ENCODE measurements at regions not wholly inside any gene's neighbourhood (a gene's known extent, or its start where the extent isn't known, plus 50 kb on each side); places are given as distances from the start of the nearest gene placed in this dataset.

DNA sequence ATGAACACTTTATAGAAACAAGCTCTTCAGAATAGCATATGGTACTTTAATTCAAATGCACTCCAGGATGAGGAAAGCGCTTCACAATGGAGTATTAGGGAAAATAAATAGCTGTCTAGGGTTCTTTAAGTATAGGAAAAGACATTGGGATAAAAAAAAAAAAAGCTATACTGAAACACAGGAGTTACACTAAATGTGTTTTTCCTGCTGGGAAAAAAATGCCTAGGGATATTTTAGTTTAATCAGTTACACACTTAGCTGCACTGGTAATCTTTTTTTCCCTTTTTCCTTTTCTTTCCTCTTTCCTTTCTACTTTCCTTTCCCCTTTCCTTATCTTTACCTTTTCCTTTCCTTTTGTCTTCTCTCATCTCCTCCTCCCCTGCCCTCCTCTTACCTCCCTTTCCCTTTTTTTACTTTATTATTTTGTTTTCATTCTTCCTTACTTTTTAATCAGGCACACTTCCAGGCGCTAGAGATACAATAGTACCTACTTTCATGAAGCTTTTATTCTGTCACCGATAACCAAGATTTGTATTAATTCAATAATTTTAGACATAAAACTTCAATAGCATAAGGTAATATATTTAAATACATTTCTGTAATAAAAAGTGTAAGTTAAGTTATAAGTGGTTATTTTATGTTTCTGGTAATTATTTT is 758.7 kb downstream of the CDH18 start:
- Histone ChIP-seq H3K27ac (ENCODE audit: control insufficient read depth, insufficient read depth, low read length) (no peak overlapping the region), H3K36me3 (ENCODE audit: control insufficient read depth in 2 of 2, extremely low read depth in 1 of 2, insufficient read depth in 2 of 2, low read length in 2 of 2) (no peaks in the 10 kb centered on the region), H3K9me1 (ENCODE audit: control insufficient read depth, extremely low read depth, insufficient read depth, low read length) (no peaks in the 10 kb centered on the region), H3K79me2 (ENCODE audit: control insufficient read depth, insufficient read depth, low read length) (no peaks in the 10 kb centered on the region), H3K4me1 (ENCODE audit: control insufficient read depth, extremely low read depth, insufficient read depth, low read length) (no peaks in the 10 kb centered on the region), H3K9ac (ENCODE audit: control insufficient read depth, extremely low read depth, insufficient read depth, low read length) (no peak overlapping the region), H4K20me1 (ENCODE audit: control insufficient read depth, extremely low read depth, insufficient read depth, low read length) (no peaks in the 10 kb centered on the region), H3K4me3 (ENCODE audit: control insufficient read depth in 2 of 3, extremely low read depth in 1 of 3, insufficient read depth in 2 of 3, low read depth in 1 of 3, low read length in 3 of 3) (no peak overlapping the region), H3K4me2 (ENCODE audit: control insufficient read depth, extremely low read depth, insufficient read depth, low read depth, low read length) (no peak overlapping the region), H2AFZ (ENCODE audit: control insufficient read depth, low read length) (no peak overlapping the region), H3K9me3 (ENCODE audit: control insufficient read depth, low read depth, low read length) (no peaks in the 10 kb centered on the region), H3K27me3 (ENCODE audit: control insufficient read depth, extremely low read depth, insufficient read depth, low read length) (no peaks in the 10 kb centered on the region)
- dilution Hi-C loops (cut with MboI; ENCODE audit: extremely low pct_ligation_motif_present, low sequenced_read_pairs): no loop called here
- TF ChIP-seq, protein P1, sequence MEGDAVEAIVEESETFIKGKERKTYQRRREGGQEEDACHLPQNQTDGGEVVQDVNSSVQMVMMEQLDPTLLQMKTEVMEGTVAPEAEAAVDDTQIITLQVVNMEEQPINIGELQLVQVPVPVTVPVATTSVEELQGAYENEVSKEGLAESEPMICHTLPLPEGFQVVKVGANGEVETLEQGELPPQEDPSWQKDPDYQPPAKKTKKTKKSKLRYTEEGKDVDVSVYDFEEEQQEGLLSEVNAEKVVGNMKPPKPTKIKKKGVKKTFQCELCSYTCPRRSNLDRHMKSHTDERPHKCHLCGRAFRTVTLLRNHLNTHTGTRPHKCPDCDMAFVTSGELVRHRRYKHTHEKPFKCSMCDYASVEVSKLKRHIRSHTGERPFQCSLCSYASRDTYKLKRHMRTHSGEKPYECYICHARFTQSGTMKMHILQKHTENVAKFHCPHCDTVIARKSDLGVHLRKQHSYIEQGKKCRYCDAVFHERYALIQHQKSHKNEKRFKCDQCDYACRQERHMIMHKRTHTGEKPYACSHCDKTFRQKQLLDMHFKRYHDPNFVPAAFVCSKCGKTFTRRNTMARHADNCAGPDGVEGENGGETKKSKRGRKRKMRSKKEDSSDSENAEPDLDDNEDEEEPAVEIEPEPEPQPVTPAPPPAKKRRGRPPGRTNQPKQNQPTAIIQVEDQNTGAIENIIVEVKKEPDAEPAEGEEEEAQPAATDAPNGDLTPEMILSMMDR (optimal IDR thresholded peaks at IDR 0.05 in 1 of 3, IDR thresholded peaks at IDR 0.05 in 1 of 3, conservative IDR thresholded peaks at IDR 0.05 in 1 of 3; ENCODE audit: extremely low read depth in 1 of 3, insufficient read depth in 2 of 3, low read length in 3 of 3): no peak
- no peak for TF ChIP-seq EZH2 (IDR thresholded peaks at IDR 0.05; ENCODE audit: low read length)
- FAIRE-seq (no peak), DNase-seq (ENCODE audit: low read depth, low spot score) (no peak)

DNA sequence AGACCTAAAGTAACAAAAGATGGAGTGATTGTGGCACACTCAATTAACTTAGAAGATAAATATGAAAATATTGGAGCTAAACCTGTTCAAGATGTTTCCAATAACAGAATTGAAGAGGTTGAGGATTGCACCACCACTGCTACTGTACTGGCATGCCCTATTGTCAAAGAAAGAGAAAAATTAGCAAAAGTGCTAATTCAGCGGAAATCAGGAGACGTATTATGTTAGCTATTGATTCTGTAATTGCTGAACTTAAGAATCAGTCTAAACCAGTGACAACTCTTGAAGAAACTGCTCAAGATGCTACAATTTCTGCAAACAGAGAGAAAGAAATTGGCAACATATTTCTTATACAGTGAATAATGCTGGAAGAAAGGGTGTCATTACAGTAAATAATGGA is 754.4 kb downstream of the CDH18 start:
- DNase-seq (ENCODE audit: low read depth, low spot score): no peak
- no peaks in the 10 kb centered on the region for H3K79me2 ChIP-seq (ENCODE audit: control insufficient read depth, insufficient read depth, low read length)
- H3K36me3 ChIP-seq (ENCODE audit: control insufficient read depth in 2 of 2, extremely low read depth in 1 of 2, insufficient read depth in 2 of 2, low read length in 2 of 2): no peaks in the 10 kb centered on the region
- peaks cover 14% of the 10 kb centered on the region for H3K4me1 ChIP-seq (ENCODE audit: control insufficient read depth, extremely low read depth, insufficient read depth, low read length)
- no peaks in the 10 kb centered on the region for H3K27me3 ChIP-seq (ENCODE audit: control insufficient read depth, extremely low read depth, insufficient read depth, low read length)
- no peak for FAIRE-seq
- no peaks in the 10 kb centered on the region for H3K9me1 ChIP-seq (ENCODE audit: control insufficient read depth, extremely low read depth, insufficient read depth, low read length)
- H3K4me2 ChIP-seq (ENCODE audit: control insufficient read depth, extremely low read depth, insufficient read depth, low read depth, low read length): no peak overlapping the region
- no peak overlapping the region for H3K4me3 ChIP-seq (ENCODE audit: control insufficient read depth in 2 of 3, extremely low read depth in 1 of 3, insufficient read depth in 2 of 3, low read depth in 1 of 3, low read length in 3 of 3)
- no peak overlapping the region for H3K9ac ChIP-seq (ENCODE audit: control insufficient read depth, extremely low read depth, insufficient read depth, low read length)
- dilution Hi-C loops (cut with MboI; ENCODE audit: extremely low pct_ligation_motif_present, low sequenced_read_pairs): no loop called here
- H4K20me1 ChIP-seq (ENCODE audit: control insufficient read depth, extremely low read depth, insufficient read depth, low read length): no peaks in the 10 kb centered on the region
- TF ChIP-seq, protein P1 (optimal IDR thresholded peaks at IDR 0.05 in 1 of 3, IDR thresholded peaks at IDR 0.05 in 1 of 3, conservative IDR thresholded peaks at IDR 0.05 in 1 of 3; ENCODE audit: extremely low read depth in 1 of 3, insufficient read depth in 2 of 3, low read length in 3 of 3): no peak
- TF ChIP-seq EZH2 (IDR thresholded peaks at IDR 0.05; ENCODE audit: low read length): no peak
- no peak overlapping the region for H3K27ac ChIP-seq (ENCODE audit: control insufficient read depth, insufficient read depth, low read length)
- H2AFZ ChIP-seq (ENCODE audit: control insufficient read depth, low read length): no peak overlapping the region
- no peaks in the 10 kb centered on the region for H3K9me3 ChIP-seq (ENCODE audit: control insufficient read depth, low read depth, low read length)
